ENCODE measurements at regions not wholly inside any gene's neighbourhood (a gene's known extent, or its start where the extent isn't known, plus 50 kb on each side); places are given as distances from the start of the nearest gene placed in this dataset.
"Not testable (repeated sequence)": the region's sequence is repeated elsewhere in the genome, so short reads cannot be mapped to it uniquely, and the experiment has no call there.

DNA sequence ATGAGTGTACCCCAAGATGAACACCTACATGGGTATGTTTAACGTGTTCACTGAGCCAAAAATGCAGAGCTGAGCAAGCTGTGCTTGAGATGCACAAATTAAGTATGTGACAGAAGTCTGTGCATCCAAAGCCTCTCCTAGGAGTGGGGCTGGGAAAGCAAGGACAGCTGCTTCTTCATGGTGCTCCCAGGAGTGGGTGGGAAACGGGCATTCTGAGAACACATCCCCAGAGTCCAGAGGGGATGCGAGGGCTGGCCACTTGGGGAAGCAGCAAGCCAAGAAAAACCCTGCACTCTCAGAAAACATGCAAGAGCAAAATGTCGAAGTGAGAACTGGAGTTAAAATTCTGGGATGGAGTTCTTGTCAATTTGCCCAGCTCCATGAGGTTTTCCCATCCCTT lies 414.3 kb downstream of the BCAT1 start:
- no peaks in the 10 kb centered on the region for H3K4me1 Mint-ChIP-seq
- ChIA-PET POLR2A (no interaction called here), CTCF (no interaction called here)
- intact Hi-C loops (cut with DNase I, micrococcal nuclease) = no loop called here
- no peak overlapping the region for H3K27ac Mint-ChIP-seq
- H3K9me3 Mint-ChIP-seq (ENCODE audit: low read depth) = no peaks in the 10 kb centered on the region
- DNase-seq (no peak), ATAC-seq (no peak)
- peaks cover 2% of the 10 kb centered on the region for H3K27me3 Mint-ChIP-seq
- H3K4me3 Mint-ChIP-seq = no peak overlapping the region
- H3K36me3 Mint-ChIP-seq (ENCODE audit: low read depth) = no peaks in the 10 kb centered on the region

DNA sequence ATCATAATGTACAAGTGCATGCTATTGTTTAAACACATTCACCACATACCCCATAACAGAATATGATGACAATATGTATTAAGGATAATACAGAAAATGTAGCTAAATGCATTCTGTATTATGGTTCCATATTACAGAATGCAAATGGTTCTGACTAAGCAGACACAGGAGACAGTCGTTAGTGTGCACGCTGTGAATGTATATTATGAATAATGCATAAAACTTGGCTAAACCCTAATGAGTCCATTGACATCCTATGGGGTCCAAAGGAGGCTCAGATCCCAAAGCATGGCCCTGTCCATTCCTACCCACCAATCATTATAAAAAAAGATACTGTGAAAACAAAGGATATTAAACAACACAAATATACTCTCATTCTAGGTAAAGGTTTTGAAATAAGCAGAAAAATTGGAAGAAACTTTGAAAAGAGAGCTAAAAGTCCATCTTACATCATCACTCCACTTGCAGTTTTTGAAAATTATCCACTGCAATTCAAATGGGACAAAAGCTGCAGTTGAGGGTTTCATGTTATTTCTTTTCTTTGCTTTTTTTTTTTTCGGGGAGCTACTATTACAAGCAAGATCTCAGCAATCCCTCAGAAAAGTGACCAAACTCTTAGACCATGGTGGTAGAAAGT lies 415.1 kb downstream of the BCAT1 start:
- Mint-ChIP-seq H3K27ac (no peak overlapping the region), H3K4me3 (no peak overlapping the region), H3K4me1 (no peaks in the 10 kb centered on the region), H3K9me3 (ENCODE audit: low read depth) (no peaks in the 10 kb centered on the region), H3K27me3 (peaks cover 2% of the 10 kb centered on the region), H3K36me3 (ENCODE audit: low read depth) (no peaks in the 10 kb centered on the region)
- intact Hi-C loops (cut with DNase I, micrococcal nuclease) = no loop called here
- ATAC-seq = no peak
- DNase-seq = no peak
- ChIA-PET CTCF (no interaction called here), POLR2A (no interaction called here)

DNA sequence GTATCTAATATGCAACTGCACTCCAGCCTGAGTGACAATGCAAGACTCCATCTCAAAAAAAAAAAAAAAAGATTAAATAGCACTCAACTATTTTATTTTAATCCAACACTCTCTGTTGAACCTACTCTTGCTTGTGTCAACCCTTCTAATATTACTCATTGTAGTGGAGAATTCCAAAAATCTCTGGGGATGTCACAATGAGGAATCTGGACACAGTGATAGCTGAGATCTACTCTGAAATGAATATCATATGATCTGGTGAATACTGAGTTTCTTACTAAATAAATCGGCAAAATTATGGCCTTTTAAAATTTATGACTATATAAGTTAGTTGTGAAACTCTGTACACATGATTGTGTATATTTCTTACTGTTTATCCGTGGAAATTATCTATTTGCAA lies 418.2 kb downstream of the BCAT1 start:
- H3K4me1 Mint-ChIP-seq = no peaks in the 10 kb centered on the region
- H3K4me3 Mint-ChIP-seq = no peak overlapping the region
- intact Hi-C loops (cut with DNase I, micrococcal nuclease) = no loop called here
- no peaks in the 10 kb centered on the region for H3K9me3 Mint-ChIP-seq (ENCODE audit: low read depth)
- no peak for ATAC-seq
- CTCF ChIA-PET = no interaction called here
- no peaks in the 10 kb centered on the region for H3K36me3 Mint-ChIP-seq (ENCODE audit: low read depth)
- POLR2A ChIA-PET = interaction anchor here (0.6 kb wide), 1 partner anchor 140 kb away, joined by 3 read pairs; no protein-coding TSS in a partner anchor
- DNase-seq = no peak
- H3K27ac Mint-ChIP-seq = no peak overlapping the region
- H3K27me3 Mint-ChIP-seq = no peaks in the 10 kb centered on the region

DNA sequence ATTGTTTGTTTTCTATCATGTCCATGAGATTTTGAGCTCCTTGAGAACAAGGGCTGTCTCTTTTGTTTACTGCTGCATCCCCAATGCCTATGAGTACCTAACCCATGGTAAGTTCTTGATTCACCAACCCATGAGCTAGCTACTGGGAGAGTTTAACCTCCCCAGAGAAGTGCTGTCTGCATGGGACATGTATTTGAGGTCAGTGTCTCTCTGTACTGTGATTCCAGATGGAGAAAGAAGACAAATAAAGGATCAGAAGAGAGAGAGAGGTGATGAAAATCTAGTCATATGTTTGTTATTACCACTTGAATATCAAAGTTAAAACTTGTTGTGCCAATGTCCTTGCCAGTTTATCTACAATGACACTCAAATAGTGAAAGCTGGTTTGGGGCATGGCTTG lies 421.8 kb downstream of the BCAT1 start:
- Mint-ChIP-seq H3K27ac (no peak overlapping the region), H3K27me3 (no peaks in the 10 kb centered on the region), H3K9me3 (ENCODE audit: low read depth) (no peaks in the 10 kb centered on the region), H3K4me3 (no peak overlapping the region), H3K36me3 (ENCODE audit: low read depth) (no peaks in the 10 kb centered on the region), H3K4me1 (no peaks in the 10 kb centered on the region)
- intact Hi-C loops (cut with DNase I, micrococcal nuclease) = no loop called here
- no peak for DNase-seq
- POLR2A ChIA-PET = no interaction called here
- no peak for ATAC-seq
- CTCF ChIA-PET = no interaction called here

DNA sequence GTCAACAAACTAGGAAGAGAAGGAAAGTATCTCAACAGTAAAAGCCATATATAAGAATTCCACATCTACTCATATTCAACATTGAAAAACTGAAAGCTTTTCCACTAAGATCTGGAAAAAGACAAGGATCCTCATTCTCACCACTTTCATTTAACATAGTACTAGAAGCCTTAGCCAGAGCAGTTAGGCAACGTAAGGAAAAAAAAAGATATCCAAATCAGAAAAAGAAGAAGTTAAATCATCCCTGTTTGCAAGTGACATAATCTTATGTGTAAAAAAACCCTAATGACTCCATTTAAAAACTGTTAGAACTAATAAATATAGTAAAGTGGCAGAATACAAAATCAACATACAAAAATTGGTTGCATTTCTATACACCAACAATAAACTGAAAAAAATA lies 426.2 kb downstream of the BCAT1 start:
- Mint-ChIP-seq H3K27me3 (no peaks in the 10 kb centered on the region), H3K4me1 (no peaks in the 10 kb centered on the region), H3K4me3 (no peak overlapping the region), H3K36me3 (ENCODE audit: low read depth) (peaks cover 2% of the 10 kb centered on the region), H3K9me3 (ENCODE audit: low read depth) (peaks cover 15% of the 10 kb centered on the region), H3K27ac (no peak overlapping the region)
- intact Hi-C loops (cut with DNase I, micrococcal nuclease) = no loop called here
- DNase-seq = no peak
- POLR2A ChIA-PET = no interaction called here
- ATAC-seq = no peak
- CTCF ChIA-PET = no interaction called here

DNA sequence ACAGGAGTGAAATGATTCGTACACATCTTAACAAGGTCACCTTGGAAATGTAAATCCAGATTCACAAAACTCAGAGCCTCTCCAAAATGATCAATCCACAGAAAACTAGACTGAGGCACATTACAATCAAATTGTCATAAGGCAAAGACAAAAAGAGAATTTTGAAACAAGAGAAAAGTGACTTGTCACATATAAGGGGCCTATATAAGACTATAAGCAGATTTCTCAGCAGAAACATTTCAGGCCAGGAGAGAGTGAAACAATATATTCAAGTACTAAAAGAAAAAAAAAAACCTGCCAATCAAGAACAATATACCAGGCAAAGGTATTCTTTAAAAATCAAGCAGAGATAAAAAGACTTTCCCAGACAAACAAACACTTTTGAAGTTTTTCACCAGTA lies 429.1 kb downstream of the BCAT1 start:
- peaks cover 2% of the 10 kb centered on the region for H3K36me3 Mint-ChIP-seq (ENCODE audit: low read depth)
- peaks cover 15% of the 10 kb centered on the region for H3K9me3 Mint-ChIP-seq (ENCODE audit: low read depth)
- DNase-seq = no peak
- intact Hi-C loops (cut with DNase I, micrococcal nuclease) = no loop called here
- H3K27ac Mint-ChIP-seq = no peak overlapping the region
- ChIA-PET CTCF (no interaction called here), POLR2A (no interaction called here)
- H3K27me3 Mint-ChIP-seq = no peaks in the 10 kb centered on the region
- no peak overlapping the region for H3K4me3 Mint-ChIP-seq
- no peaks in the 10 kb centered on the region for H3K4me1 Mint-ChIP-seq
- ATAC-seq = no peak

DNA sequence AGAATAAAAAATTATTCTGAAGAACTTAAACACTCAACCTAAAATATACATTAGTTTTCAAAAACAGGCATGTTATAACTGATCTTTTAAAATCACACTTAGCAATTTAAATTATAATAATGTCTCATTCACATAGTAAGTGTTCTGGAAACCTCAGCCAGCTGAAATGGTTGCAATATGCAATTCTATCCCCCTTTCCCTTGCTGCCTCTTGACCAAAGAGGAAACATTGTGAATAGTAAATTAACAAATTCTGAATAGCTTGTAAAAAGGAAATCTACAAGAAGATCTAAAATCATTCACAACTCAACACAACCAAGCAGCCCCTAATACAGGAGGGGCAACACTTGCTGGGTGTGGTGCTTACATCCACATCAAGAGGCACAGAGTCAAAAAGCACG lies 431.9 kb downstream of the BCAT1 start:
- Mint-ChIP-seq H3K4me3 (no peak overlapping the region), H3K4me1 (no peaks in the 10 kb centered on the region), H3K27ac (no peak overlapping the region), H3K9me3 (ENCODE audit: low read depth) (peaks cover 15% of the 10 kb centered on the region), H3K36me3 (ENCODE audit: low read depth) (peaks cover 2% of the 10 kb centered on the region), H3K27me3 (no peaks in the 10 kb centered on the region)
- no peak for ATAC-seq
- ChIA-PET POLR2A (no interaction called here), CTCF (no interaction called here)
- DNase-seq = no peak
- intact Hi-C loops (cut with DNase I, micrococcal nuclease) = no loop called here

DNA sequence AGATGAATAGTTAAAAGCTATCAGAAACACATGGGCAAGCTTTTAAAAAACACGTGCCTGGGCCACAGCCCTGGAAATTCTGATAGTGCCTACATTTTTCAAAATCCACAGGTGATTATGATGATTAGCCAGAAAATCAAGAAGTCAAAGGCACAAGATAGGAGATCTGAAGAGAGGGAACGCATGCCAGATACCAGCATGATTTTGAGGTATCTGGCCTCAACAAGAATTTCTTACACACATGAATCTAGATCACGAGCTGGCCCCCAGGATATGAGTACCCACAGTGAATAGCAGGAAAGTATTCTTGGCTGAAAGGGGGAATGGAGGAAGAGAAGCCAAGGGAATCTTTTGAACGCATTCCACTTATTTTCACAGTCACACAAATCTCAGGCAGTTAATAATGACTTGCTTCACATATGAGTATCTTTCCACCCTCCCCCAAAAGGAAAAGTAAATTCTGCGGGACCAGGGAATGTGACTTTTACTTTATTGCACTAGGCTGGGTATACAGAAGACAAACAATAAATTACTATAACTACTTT lies 438.2 kb downstream of the BCAT1 start:
- no peak for DNase-seq
- intact Hi-C loops (cut with DNase I, micrococcal nuclease) = no loop called here
- POLR2A ChIA-PET = no interaction called here
- Mint-ChIP-seq H3K27me3 (no peaks in the 10 kb centered on the region), H3K27ac (no peak overlapping the region), H3K4me3 (no peak overlapping the region), H3K4me1 (no peaks in the 10 kb centered on the region), H3K36me3 (ENCODE audit: low read depth) (no peaks in the 10 kb centered on the region), H3K9me3 (ENCODE audit: low read depth) (no peaks in the 10 kb centered on the region)
- no peak for ATAC-seq
- CTCF ChIA-PET = no interaction called here

DNA sequence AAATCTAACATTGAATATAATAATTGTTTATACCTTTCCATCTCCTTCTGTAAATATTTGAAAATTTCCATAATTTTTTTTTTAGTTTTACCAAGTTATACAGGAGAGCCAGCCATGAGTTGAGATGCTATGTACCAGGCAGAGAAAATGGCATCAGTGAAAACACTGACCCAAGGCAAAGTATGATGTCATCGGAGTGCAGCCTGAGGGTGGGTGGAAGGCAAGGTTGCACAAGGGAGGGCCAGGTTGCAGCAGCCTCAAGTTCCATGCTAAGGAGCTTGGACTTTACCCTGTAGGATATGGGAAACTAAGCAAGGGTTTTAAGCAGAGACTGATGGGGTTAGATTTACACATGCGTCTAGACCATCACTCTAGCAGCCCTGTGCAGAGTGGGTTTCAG lies 441.1 kb downstream of the BCAT1 start:
- H3K9me3 Mint-ChIP-seq (ENCODE audit: low read depth) = peaks cover 3% of the 10 kb centered on the region
- no peak for ATAC-seq
- POLR2A ChIA-PET = no interaction called here
- no peaks in the 10 kb centered on the region for H3K4me1 Mint-ChIP-seq
- no peak overlapping the region for H3K27ac Mint-ChIP-seq
- no peak for DNase-seq
- no peak overlapping the region for H3K4me3 Mint-ChIP-seq
- H3K36me3 Mint-ChIP-seq (ENCODE audit: low read depth) = no peaks in the 10 kb centered on the region
- no peaks in the 10 kb centered on the region for H3K27me3 Mint-ChIP-seq
- intact Hi-C loops (cut with DNase I, micrococcal nuclease) = no loop called here
- CTCF ChIA-PET = no interaction called here

DNA sequence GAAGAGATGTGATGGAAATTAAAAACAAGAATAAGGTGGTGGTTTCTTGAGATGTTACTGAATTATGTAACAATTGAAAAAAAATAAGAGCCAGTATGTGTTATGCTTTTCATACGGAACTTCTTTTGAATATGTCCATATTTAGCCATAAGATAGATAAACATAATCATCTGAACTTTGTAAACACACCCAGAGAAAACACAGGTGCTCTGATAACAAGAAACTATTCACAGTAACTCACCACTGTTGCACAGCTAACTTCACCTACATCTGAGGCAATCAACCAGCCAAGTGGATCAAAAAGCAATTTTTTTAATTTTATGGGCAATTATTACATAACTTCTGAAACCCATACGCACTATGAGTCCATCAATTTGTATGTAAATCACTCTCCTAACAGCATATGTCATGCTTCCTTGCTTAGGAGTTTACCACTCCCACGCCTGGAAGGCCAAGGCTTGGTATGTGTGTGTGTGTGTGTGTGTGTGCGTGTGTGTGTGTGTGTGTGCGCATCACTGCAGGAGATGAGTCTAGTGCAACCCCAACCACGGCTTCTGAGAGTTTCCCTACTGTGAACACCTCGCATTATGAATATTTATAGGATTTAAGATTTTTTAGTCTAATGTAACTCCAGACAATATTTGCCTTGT lies 443.4 kb downstream of the BCAT1 start:
- no peak for DNase-seq
- Mint-ChIP-seq H3K27ac (no peak overlapping the region), H3K27me3 (no peaks in the 10 kb centered on the region), H3K4me1 (no peaks in the 10 kb centered on the region), H3K9me3 (ENCODE audit: low read depth) (peaks cover 5% of the 10 kb centered on the region), H3K4me3 (no peak overlapping the region), H3K36me3 (ENCODE audit: low read depth) (no peaks in the 10 kb centered on the region)
- ChIA-PET POLR2A (no interaction called here), CTCF (no interaction called here)
- intact Hi-C loops (cut with DNase I, micrococcal nuclease) = no loop called here
- ATAC-seq = no peak

DNA sequence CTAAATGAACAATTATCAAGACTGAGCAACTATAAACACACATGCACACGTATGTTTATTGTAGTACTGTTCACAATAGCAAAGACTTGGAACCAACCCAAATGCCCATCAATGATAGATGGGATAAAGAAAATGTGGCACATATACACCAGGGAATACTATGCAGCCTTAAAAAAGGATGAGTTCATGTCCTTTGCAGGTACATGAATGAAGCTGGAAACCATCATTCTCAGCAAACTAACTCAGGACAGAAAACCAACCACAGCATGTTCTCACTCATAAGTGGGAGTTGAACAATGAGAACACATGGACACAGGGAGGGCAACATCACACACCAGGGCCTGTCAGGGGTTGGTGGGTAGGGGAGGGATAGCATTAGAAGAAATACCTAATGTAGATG lies 445.4 kb downstream of the BCAT1 start:
- CTCF ChIA-PET; intact Hi-C loops (cut with DNase I, micrococcal nuclease); H3K27ac Mint-ChIP-seq; H3K36me3 Mint-ChIP-seq (ENCODE audit: low read depth); H3K4me1 Mint-ChIP-seq; ATAC-seq; DNase-seq; H3K9me3 Mint-ChIP-seq (ENCODE audit: low read depth); POLR2A ChIA-PET; H3K27me3 Mint-ChIP-seq; H3K4me3 Mint-ChIP-seq: not testable (repeated sequence)

DNA sequence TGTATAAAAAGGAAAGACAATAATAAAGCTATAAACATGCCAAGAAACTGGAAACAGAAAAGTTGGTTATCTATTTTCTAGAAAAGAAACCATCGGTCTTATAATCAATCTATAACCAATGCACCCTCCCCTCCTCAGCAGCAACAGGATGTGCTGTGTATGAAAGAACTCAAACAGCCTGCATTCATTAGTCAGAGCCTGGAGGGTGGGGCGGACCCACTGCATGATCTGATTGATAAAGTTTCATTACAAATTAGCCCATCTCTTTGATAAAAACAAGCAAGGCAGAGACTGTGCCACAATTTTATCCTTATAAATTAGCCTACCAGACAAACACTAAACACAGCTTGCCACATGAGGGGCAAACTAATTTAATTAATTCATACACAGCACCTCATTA lies 448.1 kb downstream of the BCAT1 start:
- ChIA-PET CTCF (interaction anchor here (0.6 kb wide), 1 partner anchor 102 kb away, joined by 3 read pairs; no protein-coding TSS in a partner anchor), POLR2A (no interaction called here)
- H3K36me3 Mint-ChIP-seq (ENCODE audit: low read depth) = no peaks in the 10 kb centered on the region
- H3K4me3 Mint-ChIP-seq = no peak overlapping the region
- no peaks in the 10 kb centered on the region for H3K27me3 Mint-ChIP-seq
- no peak overlapping the region for H3K27ac Mint-ChIP-seq
- peaks cover 5% of the 10 kb centered on the region for H3K9me3 Mint-ChIP-seq (ENCODE audit: low read depth)
- intact Hi-C loops (cut with DNase I, micrococcal nuclease) = no loop called here
- DNase-seq (no peak), ATAC-seq (no peak)
- no peaks in the 10 kb centered on the region for H3K4me1 Mint-ChIP-seq
